ENCODE measurements at regions not wholly inside any gene's neighbourhood (a gene's known extent, or its start where the extent isn't known, plus 50 kb on each side); places are given as distances from the start of the nearest gene placed in this dataset.

GRCh38 chr1:82499022-82499421 is 698.3 kb downstream of the ADGRL2 start:
- H3K4me3 Mint-ChIP-seq, result no peak overlapping the region
- TF ChIP-seq CTCF (IDR thresholded peaks at IDR 0.05; ENCODE audit: unreplicated experiment), result no peak
- H3K36me3 Mint-ChIP-seq, result peaks cover 11% of the 10 kb centered on the region
- H3K9me3 Mint-ChIP-seq, result peaks cover 32% of the 10 kb centered on the region
- DNase-seq (ENCODE audit: low spot score in 2 of 2, unreplicated experiment in 2 of 2), result no peak
- peaks cover 5% of the 10 kb centered on the region for H3K4me1 Mint-ChIP-seq
- no peak overlapping the region for H3K27ac Mint-ChIP-seq
- no peaks in the 10 kb centered on the region for H3K27me3 Mint-ChIP-seq (ENCODE audit: low read depth)

- peaks cover 42% of the 10 kb centered on the region for H3K9me3 Mint-ChIP-seq
- no peak for TF ChIP-seq CTCF (IDR thresholded peaks at IDR 0.05; ENCODE audit: unreplicated experiment)
- peaks cover 14% of the 10 kb centered on the region for H3K36me3 Mint-ChIP-seq
- H3K4me1 Mint-ChIP-seq, result no peaks in the 10 kb centered on the region
- no peaks in the 10 kb centered on the region for H3K27me3 Mint-ChIP-seq (ENCODE audit: low read depth)
- no peak overlapping the region for H3K27ac Mint-ChIP-seq
- H3K4me3 Mint-ChIP-seq, result no peak overlapping the region
- no peak for DNase-seq (ENCODE audit: low spot score in 2 of 2, unreplicated experiment in 2 of 2)
Measured at GRCh38 chr1:82494117-82494516, 693.4 kb downstream of the ADGRL2 start.

- TF ChIP-seq CTCF (IDR thresholded peaks at IDR 0.05; ENCODE audit: unreplicated experiment), result no peak
- no peak overlapping the region for H3K27ac Mint-ChIP-seq
- no peak for DNase-seq (ENCODE audit: low spot score in 2 of 2, unreplicated experiment in 2 of 2)
Measured at GRCh38 chr1:82492159-82492558, 691.4 kb downstream of the ADGRL2 start.

GRCh38 chr1:82491301-82492048 is 690.7 kb downstream of the ADGRL2 start:
- no peaks in the 10 kb centered on the region for H3K27me3 Mint-ChIP-seq (ENCODE audit: low read depth)
- peaks cover 2% of the 10 kb centered on the region for H3K4me1 Mint-ChIP-seq
- peaks cover 33% of the 10 kb centered on the region for H3K9me3 Mint-ChIP-seq
- TF ChIP-seq CTCF (IDR thresholded peaks at IDR 0.05; ENCODE audit: unreplicated experiment), result no peak
- no peak overlapping the region for H3K27ac Mint-ChIP-seq
- DNase-seq (ENCODE audit: low spot score in 2 of 2, unreplicated experiment in 2 of 2), result no peak
- H3K36me3 Mint-ChIP-seq, result peaks cover 14% of the 10 kb centered on the region
- no peak overlapping the region for H3K4me3 Mint-ChIP-seq

More at GRCh38 chr1:82492159-82492558, 691.4 kb downstream of the ADGRL2 start:
- Mint-ChIP-seq H3K9me3 (peaks cover 39% of the 10 kb centered on the region), H3K4me1 (no peaks in the 10 kb centered on the region), H3K27me3 (ENCODE audit: low read depth) (no peaks in the 10 kb centered on the region), H3K36me3 (peaks cover 14% of the 10 kb centered on the region), H3K4me3 (no peak overlapping the region)

GRCh38 chr1:82487778-82488177 is 687.0 kb downstream of the ADGRL2 start:
- no peak for DNase-seq (ENCODE audit: low spot score in 2 of 2, unreplicated experiment in 2 of 2)
- peaks cover 4% of the 10 kb centered on the region for H3K9me3 Mint-ChIP-seq

More at GRCh38 chr1:82487778-82488177, 687.0 kb downstream of the ADGRL2 start:
- Mint-ChIP-seq H3K27ac (no peak overlapping the region), H3K27me3 (ENCODE audit: low read depth) (no peaks in the 10 kb centered on the region), H3K4me3 (no peak overlapping the region), H3K4me1 (peaks cover 22% of the 10 kb centered on the region), H3K36me3 (no peaks in the 10 kb centered on the region)
- TF ChIP-seq CTCF (IDR thresholded peaks at IDR 0.05; ENCODE audit: unreplicated experiment), result no peak
